ENCODE measurements at regions not wholly inside any gene's neighbourhood (a gene's known extent, or its start where the extent isn't known, plus 50 kb on each side); places are given as distances from the start of the nearest gene placed in this dataset.

GRCh38 chr5:162824360-162824759 is 613.0 kb upstream of the CCNG1 start:
- H3K27me3 ChIP-seq (ENCODE audit: control insufficient read depth, insufficient read depth, low read length), result no peaks in the 10 kb centered on the region
- DNase-seq (ENCODE audit: low read depth) (no peak), FAIRE-seq (no peak)
- H3K4me3 ChIP-seq (ENCODE audit: low read depth, low read length), result no peak overlapping the region
- TF ChIP-seq CTCF (IDR thresholded peaks at IDR 0.05; ENCODE audit: insufficient read depth, low read length, severe bottlenecking), result no peak
- H3K36me3 ChIP-seq (ENCODE audit: control insufficient read depth, insufficient read depth, low read length), result no peaks in the 10 kb centered on the region

- FAIRE-seq (no peak), DNase-seq (ENCODE audit: low read depth) (no peak)
- Histone ChIP-seq H3K36me3 (ENCODE audit: control insufficient read depth, insufficient read depth, low read length) (no peaks in the 10 kb centered on the region), H3K27me3 (ENCODE audit: control insufficient read depth, insufficient read depth, low read length) (no peaks in the 10 kb centered on the region), H3K4me3 (ENCODE audit: low read depth, low read length) (no peak overlapping the region)
- TF ChIP-seq CTCF (IDR thresholded peaks at IDR 0.05; ENCODE audit: insufficient read depth, low read length, severe bottlenecking), result no peak
These were observed 600.2 kb upstream of the CCNG1 start for GRCh38 chr5:162837155-162837554.

- no peaks in the 10 kb centered on the region for H3K27me3 ChIP-seq (ENCODE audit: control insufficient read depth, insufficient read depth, low read length)
- no peaks in the 10 kb centered on the region for H3K36me3 ChIP-seq (ENCODE audit: control insufficient read depth, insufficient read depth, low read length)
- no peak for DNase-seq (ENCODE audit: low read depth)
- no peak for FAIRE-seq
- no peak for TF ChIP-seq CTCF (IDR thresholded peaks at IDR 0.05; ENCODE audit: insufficient read depth, low read length, severe bottlenecking)
- H3K4me3 ChIP-seq (ENCODE audit: low read depth, low read length), result no peak overlapping the region
These were observed 594.7 kb upstream of the CCNG1 start for GRCh38 chr5:162842727-162843126.

- no peaks in the 10 kb centered on the region for H3K36me3 ChIP-seq (ENCODE audit: control insufficient read depth, insufficient read depth, low read length)
- no peak for TF ChIP-seq CTCF (IDR thresholded peaks at IDR 0.05; ENCODE audit: insufficient read depth, low read length, severe bottlenecking)
- no peaks in the 10 kb centered on the region for H3K27me3 ChIP-seq (ENCODE audit: control insufficient read depth, insufficient read depth, low read length)
- no peak for DNase-seq (ENCODE audit: low read depth)
- no peak for FAIRE-seq
- H3K4me3 ChIP-seq (ENCODE audit: low read depth, low read length), result no peak overlapping the region
These were observed 585.3 kb upstream of the CCNG1 start for GRCh38 chr5:162852134-162852533.

GRCh38 chr5:162858770-162859169 is 578.6 kb upstream of the CCNG1 start:
- no peak for TF ChIP-seq CTCF (IDR thresholded peaks at IDR 0.05; ENCODE audit: insufficient read depth, low read length, severe bottlenecking)

GRCh38 chr5:162870966-162871365 is 566.4 kb upstream of the CCNG1 start:
- TF ChIP-seq CTCF (IDR thresholded peaks at IDR 0.05; ENCODE audit: insufficient read depth, low read length, severe bottlenecking), result no peak
- no peak for DNase-seq (ENCODE audit: low read depth)
- Histone ChIP-seq H3K4me3 (ENCODE audit: low read depth, low read length) (no peak overlapping the region), H3K27me3 (ENCODE audit: control insufficient read depth, insufficient read depth, low read length) (no peaks in the 10 kb centered on the region), H3K36me3 (ENCODE audit: control insufficient read depth, insufficient read depth, low read length) (no peaks in the 10 kb centered on the region)
- FAIRE-seq, result no peak

More at GRCh38 chr5:162858770-162859169, 578.6 kb upstream of the CCNG1 start:
- FAIRE-seq (no peak), DNase-seq (ENCODE audit: low read depth) (no peak)
- H3K4me3 ChIP-seq (ENCODE audit: low read depth, low read length), result no peak overlapping the region
- no peaks in the 10 kb centered on the region for H3K36me3 ChIP-seq (ENCODE audit: control insufficient read depth, insufficient read depth, low read length)
- H3K27me3 ChIP-seq (ENCODE audit: control insufficient read depth, insufficient read depth, low read length), result no peaks in the 10 kb centered on the region
